ENCODE measurements at regions not wholly inside any gene's neighbourhood (a gene's known extent, or its start where the extent isn't known, plus 50 kb on each side); places are given as distances from the start of the nearest gene placed in this dataset.
"Not testable (repeated sequence)": the region's sequence is repeated elsewhere in the genome, so short reads cannot be mapped to it uniquely, and the experiment has no call there.

GRCh38 chr10:8172604-8173003, 118.1 kb downstream of the GATA3 start:
- TF ChIP-seq, protein P1, sequence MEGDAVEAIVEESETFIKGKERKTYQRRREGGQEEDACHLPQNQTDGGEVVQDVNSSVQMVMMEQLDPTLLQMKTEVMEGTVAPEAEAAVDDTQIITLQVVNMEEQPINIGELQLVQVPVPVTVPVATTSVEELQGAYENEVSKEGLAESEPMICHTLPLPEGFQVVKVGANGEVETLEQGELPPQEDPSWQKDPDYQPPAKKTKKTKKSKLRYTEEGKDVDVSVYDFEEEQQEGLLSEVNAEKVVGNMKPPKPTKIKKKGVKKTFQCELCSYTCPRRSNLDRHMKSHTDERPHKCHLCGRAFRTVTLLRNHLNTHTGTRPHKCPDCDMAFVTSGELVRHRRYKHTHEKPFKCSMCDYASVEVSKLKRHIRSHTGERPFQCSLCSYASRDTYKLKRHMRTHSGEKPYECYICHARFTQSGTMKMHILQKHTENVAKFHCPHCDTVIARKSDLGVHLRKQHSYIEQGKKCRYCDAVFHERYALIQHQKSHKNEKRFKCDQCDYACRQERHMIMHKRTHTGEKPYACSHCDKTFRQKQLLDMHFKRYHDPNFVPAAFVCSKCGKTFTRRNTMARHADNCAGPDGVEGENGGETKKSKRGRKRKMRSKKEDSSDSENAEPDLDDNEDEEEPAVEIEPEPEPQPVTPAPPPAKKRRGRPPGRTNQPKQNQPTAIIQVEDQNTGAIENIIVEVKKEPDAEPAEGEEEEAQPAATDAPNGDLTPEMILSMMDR (IDR thresholded peaks at IDR 0.05; ENCODE audit: extremely low read depth, insufficient read depth, missing control alignments), result no peak
- DNase-seq (ENCODE audit: low spot score), result no peak
- in situ Hi-C loops (cut with MboI; ENCODE audit: low pct_unique_long_range_greater_than_20kb, low sequenced_read_pairs, unreplicated experiment), result no loop called here

DNA sequence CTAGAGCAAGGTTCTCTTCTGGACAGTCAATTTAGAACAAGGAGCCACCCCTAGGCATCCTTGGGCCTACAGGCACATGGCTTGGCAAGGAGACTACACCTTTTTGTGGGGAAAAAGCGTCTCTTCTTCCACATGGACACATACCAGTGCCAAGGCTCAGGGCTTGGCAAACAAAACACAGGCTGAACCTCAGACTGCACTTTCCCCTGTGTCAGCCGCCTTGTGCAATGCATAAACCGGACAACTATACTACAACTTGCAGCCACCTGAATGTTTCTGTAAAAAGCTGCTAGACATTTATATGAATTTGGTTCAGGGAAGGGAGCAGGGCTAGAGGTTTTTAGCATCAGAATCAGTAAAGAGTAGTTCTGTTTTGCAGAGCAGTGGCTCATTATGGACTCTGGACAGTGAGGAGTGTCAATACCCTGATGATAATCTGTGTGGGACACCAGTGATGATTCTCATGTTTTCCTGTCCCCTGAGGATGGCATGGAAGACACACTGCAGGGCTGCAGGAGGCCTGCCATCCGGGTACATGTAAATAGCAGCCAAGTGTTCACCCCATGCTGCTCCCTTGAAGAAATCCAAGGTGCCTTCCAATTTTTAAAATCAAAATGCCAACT, 118.9 kb downstream of the GATA3 start:
- no peak for DNase-seq (ENCODE audit: low spot score)

GRCh38 chr10:8173866-8174243, 119.4 kb downstream of the GATA3 start:
- TF ChIP-seq, protein P1 (IDR thresholded peaks at IDR 0.05; ENCODE audit: extremely low read depth, insufficient read depth, missing control alignments), result no peak
- no peak for DNase-seq (ENCODE audit: low spot score)
- in situ Hi-C loops (cut with MboI; ENCODE audit: low pct_unique_long_range_greater_than_20kb, low sequenced_read_pairs, unreplicated experiment), result no loop called here

More for the DNA sequence above, 118.9 kb downstream of the GATA3 start:
- TF ChIP-seq, protein P1 (IDR thresholded peaks at IDR 0.05; ENCODE audit: extremely low read depth, insufficient read depth, missing control alignments), result no peak
- in situ Hi-C loops (cut with MboI; ENCODE audit: low pct_unique_long_range_greater_than_20kb, low sequenced_read_pairs, unreplicated experiment), result no loop called here

DNA sequence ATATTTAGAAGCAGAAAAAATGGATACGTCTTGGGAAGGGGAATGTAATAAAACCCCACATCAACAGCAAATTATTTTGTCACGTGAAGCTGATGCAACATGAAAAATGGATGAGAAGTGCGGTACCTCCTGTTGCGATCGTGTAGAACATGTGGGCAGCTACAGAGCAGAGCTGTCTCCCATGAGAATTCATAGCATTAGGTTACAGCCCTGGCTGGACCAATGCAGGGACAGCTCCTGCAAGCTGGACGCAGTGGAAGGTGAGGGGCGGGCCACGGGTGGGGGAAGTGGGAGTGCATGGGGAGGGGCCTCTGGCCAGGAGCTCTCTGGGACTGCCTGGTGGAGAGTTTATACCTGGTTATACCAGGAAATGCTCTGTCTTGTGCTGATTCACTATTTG, 120.3 kb downstream of the GATA3 start:
- in situ Hi-C loops (cut with MboI; ENCODE audit: low pct_unique_long_range_greater_than_20kb, low sequenced_read_pairs, unreplicated experiment), result no loop called here
- TF ChIP-seq, protein P1 (IDR thresholded peaks at IDR 0.05; ENCODE audit: extremely low read depth, insufficient read depth, missing control alignments), result no peak
- DNase-seq (ENCODE audit: low spot score), result no peak

GRCh38 chr10:8177526-8177925, 123.0 kb downstream of the GATA3 start:
- in situ Hi-C loops (cut with MboI; ENCODE audit: low pct_unique_long_range_greater_than_20kb, low sequenced_read_pairs, unreplicated experiment), result not testable (repeated sequence)

GRCh38 chr10:8179773-8180172, 125.3 kb downstream of the GATA3 start:
- in situ Hi-C loops (cut with MboI; ENCODE audit: low pct_unique_long_range_greater_than_20kb, low sequenced_read_pairs, unreplicated experiment), result not testable (repeated sequence)

More at GRCh38 chr10:8177526-8177925, 123.0 kb downstream of the GATA3 start:
- DNase-seq (ENCODE audit: low spot score), result not testable (repeated sequence)

GRCh38 chr10:8180360-8181109, 126.0 kb downstream of the GATA3 start:
- in situ Hi-C loops (cut with MboI; ENCODE audit: low pct_unique_long_range_greater_than_20kb, low sequenced_read_pairs, unreplicated experiment), result no loop called here
- DNase-seq (ENCODE audit: low spot score), result no peak

More at GRCh38 chr10:8179773-8180172, 125.3 kb downstream of the GATA3 start:
- DNase-seq (ENCODE audit: low spot score), result not testable (repeated sequence)

More at GRCh38 chr10:8180360-8181109, 126.0 kb downstream of the GATA3 start:
- TF ChIP-seq, protein P1 (IDR thresholded peaks at IDR 0.05; ENCODE audit: extremely low read depth, insufficient read depth, missing control alignments), result no peak

Measured in GM13977 (cell line).